ENCODE measurements at regions not wholly inside any gene's neighbourhood (a gene's known extent, or its start where the extent isn't known, plus 50 kb on each side); places are given as distances from the start of the nearest gene placed in this dataset.

DNA sequence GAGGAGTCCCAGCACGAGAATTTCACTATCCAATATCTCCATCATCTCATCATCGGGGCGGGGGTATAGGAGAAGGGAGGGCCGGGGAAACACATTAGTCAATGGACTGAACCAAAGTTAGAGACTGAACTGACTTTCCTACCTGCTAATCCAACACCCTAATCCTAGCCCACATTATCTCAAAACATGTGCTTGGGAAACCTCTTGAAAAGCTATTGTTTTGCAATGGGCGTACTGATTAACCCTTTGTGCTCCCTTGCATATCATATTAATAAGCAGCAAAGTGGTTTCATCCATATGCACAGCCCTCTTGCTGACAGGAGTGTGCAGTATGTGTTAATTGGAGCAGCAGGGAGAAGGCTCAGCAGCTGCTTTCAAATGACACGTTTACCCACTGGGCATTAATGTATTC lies 125.7 kb upstream of the GRIP1 start:
- TF ChIP-seq, protein P1, sequence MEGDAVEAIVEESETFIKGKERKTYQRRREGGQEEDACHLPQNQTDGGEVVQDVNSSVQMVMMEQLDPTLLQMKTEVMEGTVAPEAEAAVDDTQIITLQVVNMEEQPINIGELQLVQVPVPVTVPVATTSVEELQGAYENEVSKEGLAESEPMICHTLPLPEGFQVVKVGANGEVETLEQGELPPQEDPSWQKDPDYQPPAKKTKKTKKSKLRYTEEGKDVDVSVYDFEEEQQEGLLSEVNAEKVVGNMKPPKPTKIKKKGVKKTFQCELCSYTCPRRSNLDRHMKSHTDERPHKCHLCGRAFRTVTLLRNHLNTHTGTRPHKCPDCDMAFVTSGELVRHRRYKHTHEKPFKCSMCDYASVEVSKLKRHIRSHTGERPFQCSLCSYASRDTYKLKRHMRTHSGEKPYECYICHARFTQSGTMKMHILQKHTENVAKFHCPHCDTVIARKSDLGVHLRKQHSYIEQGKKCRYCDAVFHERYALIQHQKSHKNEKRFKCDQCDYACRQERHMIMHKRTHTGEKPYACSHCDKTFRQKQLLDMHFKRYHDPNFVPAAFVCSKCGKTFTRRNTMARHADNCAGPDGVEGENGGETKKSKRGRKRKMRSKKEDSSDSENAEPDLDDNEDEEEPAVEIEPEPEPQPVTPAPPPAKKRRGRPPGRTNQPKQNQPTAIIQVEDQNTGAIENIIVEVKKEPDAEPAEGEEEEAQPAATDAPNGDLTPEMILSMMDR (conservative IDR thresholded peaks at IDR 0.05; ENCODE audit: low read depth in 2 of 2) = no peak
- TF ChIP-seq EZH2phosphoT487 (IDR thresholded peaks at IDR 0.05; ENCODE audit: unreplicated experiment) (no peak), POLR2AphosphoS5 (IDR thresholded peaks at IDR 0.05; ENCODE audit: low read depth) (no peak)
- TF ChIP-seq, protein P2, sequence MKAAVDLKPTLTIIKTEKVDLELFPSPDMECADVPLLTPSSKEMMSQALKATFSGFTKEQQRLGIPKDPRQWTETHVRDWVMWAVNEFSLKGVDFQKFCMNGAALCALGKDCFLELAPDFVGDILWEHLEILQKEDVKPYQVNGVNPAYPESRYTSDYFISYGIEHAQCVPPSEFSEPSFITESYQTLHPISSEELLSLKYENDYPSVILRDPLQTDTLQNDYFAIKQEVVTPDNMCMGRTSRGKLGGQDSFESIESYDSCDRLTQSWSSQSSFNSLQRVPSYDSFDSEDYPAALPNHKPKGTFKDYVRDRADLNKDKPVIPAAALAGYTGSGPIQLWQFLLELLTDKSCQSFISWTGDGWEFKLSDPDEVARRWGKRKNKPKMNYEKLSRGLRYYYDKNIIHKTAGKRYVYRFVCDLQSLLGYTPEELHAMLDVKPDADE (IDR thresholded peaks at IDR 0.05) = no peak
- TF ChIP-seq, protein P3, sequence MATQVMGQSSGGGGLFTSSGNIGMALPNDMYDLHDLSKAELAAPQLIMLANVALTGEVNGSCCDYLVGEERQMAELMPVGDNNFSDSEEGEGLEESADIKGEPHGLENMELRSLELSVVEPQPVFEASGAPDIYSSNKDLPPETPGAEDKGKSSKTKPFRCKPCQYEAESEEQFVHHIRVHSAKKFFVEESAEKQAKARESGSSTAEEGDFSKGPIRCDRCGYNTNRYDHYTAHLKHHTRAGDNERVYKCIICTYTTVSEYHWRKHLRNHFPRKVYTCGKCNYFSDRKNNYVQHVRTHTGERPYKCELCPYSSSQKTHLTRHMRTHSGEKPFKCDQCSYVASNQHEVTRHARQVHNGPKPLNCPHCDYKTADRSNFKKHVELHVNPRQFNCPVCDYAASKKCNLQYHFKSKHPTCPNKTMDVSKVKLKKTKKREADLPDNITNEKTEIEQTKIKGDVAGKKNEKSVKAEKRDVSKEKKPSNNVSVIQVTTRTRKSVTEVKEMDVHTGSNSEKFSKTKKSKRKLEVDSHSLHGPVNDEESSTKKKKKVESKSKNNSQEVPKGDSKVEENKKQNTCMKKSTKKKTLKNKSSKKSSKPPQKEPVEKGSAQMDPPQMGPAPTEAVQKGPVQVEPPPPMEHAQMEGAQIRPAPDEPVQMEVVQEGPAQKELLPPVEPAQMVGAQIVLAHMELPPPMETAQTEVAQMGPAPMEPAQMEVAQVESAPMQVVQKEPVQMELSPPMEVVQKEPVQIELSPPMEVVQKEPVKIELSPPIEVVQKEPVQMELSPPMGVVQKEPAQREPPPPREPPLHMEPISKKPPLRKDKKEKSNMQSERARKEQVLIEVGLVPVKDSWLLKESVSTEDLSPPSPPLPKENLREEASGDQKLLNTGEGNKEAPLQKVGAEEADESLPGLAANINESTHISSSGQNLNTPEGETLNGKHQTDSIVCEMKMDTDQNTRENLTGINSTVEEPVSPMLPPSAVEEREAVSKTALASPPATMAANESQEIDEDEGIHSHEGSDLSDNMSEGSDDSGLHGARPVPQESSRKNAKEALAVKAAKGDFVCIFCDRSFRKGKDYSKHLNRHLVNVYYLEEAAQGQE (IDR thresholded peaks at IDR 0.05; ENCODE audit: unreplicated experiment) = no peak
